GM23338 (cell line): ENCODE measurements at regions not wholly inside any gene's neighbourhood (a gene's known extent, or its start where the extent isn't known, plus 50 kb on each side); places are given as distances from the start of the nearest gene placed in this dataset.

Experiments
- ATAC-seq: fragments of 200-7000 bp; cut with Tn5 transposase; 3 replicates; pipeline ENCODE4 v1.9.1; 2020
- DNase-seq: peaks from one replicate; pipeline ENCODE4 v3.0.0-alpha.2; 2015; ENCODE audit warnings: low spot score
- H2AFZ ChIP-seq: fragments of 200-600 bp; sonication (generic); 2 replicates; pipeline ENCODE4 v1.8.0; 2016; ENCODE audit warnings: antibody characterized with exemption, mild to moderate bottlenecking, moderate library complexity
- H3F3A ChIP-seq: fragments of 200-600 bp; sonication (generic); replicated peaks from 2 replicates; pipeline ENCODE4 v1.8.0; 2017; ENCODE audit warnings: antibody characterized with exemption, mixed run types, low read depth
- H3K27ac ChIP-seq: fragments of 200-600 bp; sonication (generic); 2 replicates; pipeline ENCODE4 v1.6.1; 2016; ENCODE audit warnings: low read depth
- H3K27me3 ChIP-seq: fragments of 200-600 bp; sonication (generic); 2 replicates; pipeline ENCODE4 v1.8.0; 2016; ENCODE audit warnings: mild to moderate bottlenecking, mixed run types, moderate library complexity; ENCODE audit not compliant: insufficient read depth
- H3K36me3 ChIP-seq: fragments of 200-600 bp; sonication (generic); 2 replicates; pipeline ENCODE4 v1.8.0; 2016; ENCODE audit warnings: mild to moderate bottlenecking; ENCODE audit not compliant: insufficient read depth
- H3K4me1 ChIP-seq: fragments of 200-600 bp; sonication (generic); 2 replicates; pipeline ENCODE4 v1.8.0; 2016; ENCODE audit warnings: mild to moderate bottlenecking, moderate library complexity; ENCODE audit not compliant: insufficient read depth
- H3K4me2 ChIP-seq: fragments of 200-600 bp; sonication (generic); 2 replicates; pipeline ENCODE4 v1.7.1; 2017; ENCODE audit warnings: mixed run types
- H3K4me3 ChIP-seq: fragments of 200-600 bp; sonication (generic); 2 replicates; pipeline ENCODE4 v1.6.1; 2016; ENCODE audit warnings: mixed run types
- H3K79me2 ChIP-seq: fragments of 200-600 bp; sonication (generic); replicated peaks from 2 replicates; pipeline ENCODE4 v1.8.0; 2017; ENCODE audit warnings: mild to moderate bottlenecking; ENCODE audit not compliant: insufficient read depth
- H3K9me2 ChIP-seq: fragments of 200-600 bp; sonication (generic); 2 replicates; pipeline ENCODE4 v1.8.0; 2017; ENCODE audit not compliant: insufficient read depth
- H4K20me1 ChIP-seq: fragments of 200-600 bp; sonication (generic); replicated peaks from 2 replicates; pipeline ENCODE4 v1.8.0; 2017; ENCODE audit warnings: mild to moderate bottlenecking; ENCODE audit not compliant: insufficient read depth
- H3K27ac Mint-ChIP-seq: 2 replicates; pipeline ENCODE4 v1.8.0; 2020; ENCODE audit warnings: inconsistent platforms, mild to moderate bottlenecking, moderate library complexity, mixed read lengths
- H3K27me3 Mint-ChIP-seq: 3 replicates; pipeline ENCODE4 v1.8.0; 2022; ENCODE audit warnings: low read depth, mild to moderate bottlenecking, moderate library complexity, mixed read lengths, inconsistent platforms; ENCODE audit not compliant: insufficient read depth, poor library complexity
- H3K36me3 Mint-ChIP-seq: 3 replicates; pipeline ENCODE4 v1.8.0; 2021; ENCODE audit warnings: low read depth, mild to moderate bottlenecking, inconsistent platforms, moderate library complexity, mixed read lengths
- H3K4me1 Mint-ChIP-seq: 3 replicates; pipeline ENCODE4 v1.8.0; 2020; ENCODE audit warnings: mild to moderate bottlenecking, inconsistent platforms, mixed read lengths
- H3K4me3 Mint-ChIP-seq: 3 replicates; pipeline ENCODE4 v1.8.0; 2021; ENCODE audit warnings: moderate library complexity, mild to moderate bottlenecking, inconsistent platforms, mixed read lengths
- H3K9me3 Mint-ChIP-seq: 3 replicates; pipeline ENCODE4 v1.8.0; 2020; ENCODE audit warnings: moderate library complexity, mild to moderate bottlenecking, inconsistent platforms, mixed read lengths
- EZH2 ChIP-seq: fragments of 200-600 bp; sonication (generic); IDR thresholded peaks from one replicate; pipeline ENCODE4 v1.8.0; 2017; ENCODE audit warnings: antibody characterized with exemption, mild to moderate bottlenecking, low read depth; ENCODE audit not compliant: unreplicated experiment
- NANOG ChIP-seq: IDR thresholded peaks from 2 replicates; pipeline ENCODE4 v1.6.1; 2016; ENCODE audit warnings: antibody characterized with exemption, borderline replicate concordance
- ZNF331 ChIP-seq: fragments of 250-450 bp; sonication (Bioruptor Pico); IDR thresholded peaks from 2 replicates; pipeline ENCODE4 v1.5.0; 2020; ENCODE audit warnings: low read depth, mild to moderate bottlenecking, moderate library complexity
- TF ChIP-seq, protein P1 (sequence below): IDR thresholded peaks from 2 replicates; pipeline ENCODE4 v1.6.1; 2016; ENCODE audit warnings: antibody characterized with exemption
- TF ChIP-seq, protein P2 (sequence below): IDR thresholded peaks from one replicate; pipeline ENCODE4 v1.6.1; 2018; ENCODE audit warnings: antibody characterized with exemption; ENCODE audit not compliant: unreplicated experiment
- TF ChIP-seq, protein P3 (sequence below): fragments of 250-450 bp; sonication (Bioruptor Pico); IDR thresholded peaks from 2 replicates; pipeline ENCODE4 v1.5.0; 2020; ENCODE audit warnings: mild to moderate bottlenecking, moderate library complexity

DNA sequence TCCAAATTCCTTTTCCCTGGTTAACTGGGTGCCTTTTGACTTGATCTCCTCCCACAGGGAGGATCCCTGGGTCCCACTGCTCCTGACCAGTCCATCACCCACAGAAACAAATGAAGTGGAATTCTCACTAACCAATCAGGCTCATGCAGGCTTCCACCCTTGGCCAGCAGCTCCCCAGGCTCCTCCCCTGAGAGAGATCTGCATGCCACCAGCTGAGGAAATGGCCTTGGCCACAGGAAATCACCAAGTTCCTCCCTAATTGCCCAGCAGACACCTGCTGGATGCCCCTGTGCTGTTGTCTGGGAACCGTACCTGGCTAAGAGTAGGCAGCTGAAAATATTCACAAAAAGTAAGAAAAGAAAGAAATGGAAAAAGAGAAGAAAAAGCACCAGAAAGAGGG, 207.4 kb downstream of the NCK2 start (continued):
- TF ChIP-seq, protein P1, sequence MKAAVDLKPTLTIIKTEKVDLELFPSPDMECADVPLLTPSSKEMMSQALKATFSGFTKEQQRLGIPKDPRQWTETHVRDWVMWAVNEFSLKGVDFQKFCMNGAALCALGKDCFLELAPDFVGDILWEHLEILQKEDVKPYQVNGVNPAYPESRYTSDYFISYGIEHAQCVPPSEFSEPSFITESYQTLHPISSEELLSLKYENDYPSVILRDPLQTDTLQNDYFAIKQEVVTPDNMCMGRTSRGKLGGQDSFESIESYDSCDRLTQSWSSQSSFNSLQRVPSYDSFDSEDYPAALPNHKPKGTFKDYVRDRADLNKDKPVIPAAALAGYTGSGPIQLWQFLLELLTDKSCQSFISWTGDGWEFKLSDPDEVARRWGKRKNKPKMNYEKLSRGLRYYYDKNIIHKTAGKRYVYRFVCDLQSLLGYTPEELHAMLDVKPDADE, result no peak
- TF ChIP-seq EZH2 (no peak), ZNF331 (CRISPR knock-in tag) (no peak)
- TF ChIP-seq, protein P2, sequence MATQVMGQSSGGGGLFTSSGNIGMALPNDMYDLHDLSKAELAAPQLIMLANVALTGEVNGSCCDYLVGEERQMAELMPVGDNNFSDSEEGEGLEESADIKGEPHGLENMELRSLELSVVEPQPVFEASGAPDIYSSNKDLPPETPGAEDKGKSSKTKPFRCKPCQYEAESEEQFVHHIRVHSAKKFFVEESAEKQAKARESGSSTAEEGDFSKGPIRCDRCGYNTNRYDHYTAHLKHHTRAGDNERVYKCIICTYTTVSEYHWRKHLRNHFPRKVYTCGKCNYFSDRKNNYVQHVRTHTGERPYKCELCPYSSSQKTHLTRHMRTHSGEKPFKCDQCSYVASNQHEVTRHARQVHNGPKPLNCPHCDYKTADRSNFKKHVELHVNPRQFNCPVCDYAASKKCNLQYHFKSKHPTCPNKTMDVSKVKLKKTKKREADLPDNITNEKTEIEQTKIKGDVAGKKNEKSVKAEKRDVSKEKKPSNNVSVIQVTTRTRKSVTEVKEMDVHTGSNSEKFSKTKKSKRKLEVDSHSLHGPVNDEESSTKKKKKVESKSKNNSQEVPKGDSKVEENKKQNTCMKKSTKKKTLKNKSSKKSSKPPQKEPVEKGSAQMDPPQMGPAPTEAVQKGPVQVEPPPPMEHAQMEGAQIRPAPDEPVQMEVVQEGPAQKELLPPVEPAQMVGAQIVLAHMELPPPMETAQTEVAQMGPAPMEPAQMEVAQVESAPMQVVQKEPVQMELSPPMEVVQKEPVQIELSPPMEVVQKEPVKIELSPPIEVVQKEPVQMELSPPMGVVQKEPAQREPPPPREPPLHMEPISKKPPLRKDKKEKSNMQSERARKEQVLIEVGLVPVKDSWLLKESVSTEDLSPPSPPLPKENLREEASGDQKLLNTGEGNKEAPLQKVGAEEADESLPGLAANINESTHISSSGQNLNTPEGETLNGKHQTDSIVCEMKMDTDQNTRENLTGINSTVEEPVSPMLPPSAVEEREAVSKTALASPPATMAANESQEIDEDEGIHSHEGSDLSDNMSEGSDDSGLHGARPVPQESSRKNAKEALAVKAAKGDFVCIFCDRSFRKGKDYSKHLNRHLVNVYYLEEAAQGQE, result no peak

DNA sequence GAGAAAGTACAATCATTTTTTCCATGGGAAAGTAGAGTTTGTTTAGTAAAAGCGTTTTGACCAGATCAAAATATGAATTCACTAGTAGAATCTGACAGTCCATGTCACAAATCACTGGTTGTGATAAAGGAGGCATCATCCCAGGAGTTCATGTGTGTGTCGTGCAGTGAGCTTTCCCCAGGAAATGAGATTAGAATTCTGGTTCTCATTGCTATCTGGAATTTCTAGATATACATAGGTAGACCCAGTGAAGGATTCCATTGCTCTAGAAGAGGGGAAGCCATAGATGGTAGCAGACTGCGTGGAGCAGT, 206.6 kb downstream of the NCK2 start:
- no peaks in the 10 kb centered on the region for H3F3A ChIP-seq
- H3K4me3 ChIP-seq, result no peak overlapping the region
- H3K27ac ChIP-seq, result no peak overlapping the region
- Mint-ChIP-seq H3K27me3 (peaks cover 2% of the 10 kb centered on the region), H3K36me3 (no peaks in the 10 kb centered on the region; the same call in 2 of the 3 replicates), H3K27ac (no peak overlapping the region), H3K4me3 (no peak overlapping the region), H3K4me1 (peaks cover 35% of the 10 kb centered on the region), H3K9me3 (no peaks in the 10 kb centered on the region)
- H2AFZ ChIP-seq, result peak overlapping the region; percentile 8; the same call in 1 of the 2 replicates
- ATAC-seq, result no peak
- no peak for DNase-seq
- no peaks in the 10 kb centered on the region for H3K36me3 ChIP-seq
- H3K27me3 ChIP-seq, result no peaks in the 10 kb centered on the region
- TF ChIP-seq NANOG, result no peak
- TF ChIP-seq EZH2, result no peak
- 0 out of 2 replicates have a peak, but pooled peaks cover 3% of the 10 kb centered on the region for H3K9me2 ChIP-seq
- no peaks in the 10 kb centered on the region for H3K79me2 ChIP-seq
- H3K4me2 ChIP-seq, result peak overlapping the region; percentile 13; the same call in 1 of the 2 replicates
- no peaks in the 10 kb centered on the region; the same call in 1 of the 2 replicates for H4K20me1 ChIP-seq
- H3K4me1 ChIP-seq, result peaks cover 21% of the 10 kb centered on the region

DNA sequence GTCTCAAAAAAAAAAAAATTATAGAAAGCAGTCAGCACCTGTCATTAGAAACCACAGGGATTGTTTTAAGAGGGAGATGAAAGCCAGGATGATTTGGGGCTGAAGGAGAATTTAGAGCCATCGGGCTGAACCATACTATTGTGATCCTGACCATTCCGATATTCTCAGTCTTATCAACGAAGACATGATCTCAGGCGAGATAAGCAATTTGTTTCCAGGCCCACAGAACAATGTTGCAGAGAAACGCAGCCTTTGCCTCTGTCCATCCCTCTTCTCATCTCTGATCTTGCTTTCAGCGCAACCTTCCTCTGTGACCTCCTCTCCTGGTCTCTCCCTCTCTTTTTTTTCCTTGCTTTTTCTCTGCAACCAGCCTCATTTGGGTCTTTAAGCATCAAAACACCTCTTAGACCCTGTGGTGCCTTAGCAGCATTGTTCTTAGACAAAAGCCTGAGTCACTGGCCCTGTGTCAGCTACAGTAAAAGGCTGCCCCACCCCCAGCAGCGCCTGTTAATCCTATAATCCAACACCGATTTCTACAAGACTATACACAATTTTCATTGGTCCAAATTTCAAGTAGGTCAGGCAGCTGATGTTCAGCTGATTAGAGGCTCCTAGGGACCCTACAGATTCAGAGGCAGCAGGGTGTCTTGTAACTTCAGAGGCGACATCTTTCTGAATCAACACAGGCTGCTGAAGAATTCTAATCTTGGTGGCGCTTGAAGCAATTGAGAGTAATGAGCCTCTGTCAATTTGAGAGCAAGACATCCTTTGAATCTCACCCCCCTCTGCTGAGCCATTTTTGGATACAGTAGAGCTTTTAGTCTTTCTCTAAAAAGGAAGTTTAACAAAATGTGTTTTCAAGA, 206.0 kb downstream of the NCK2 start:
- Histone ChIP-seq H3K9me2 (0 out of 2 replicates have a peak, but pooled peaks cover 3% of the 10 kb centered on the region), H3K27me3 (no peaks in the 10 kb centered on the region), H4K20me1 (no peaks in the 10 kb centered on the region), H3K27ac (no peak overlapping the region), H3K4me3 (no peak overlapping the region), H3K4me2 (peak overlapping the region; percentile 13), H3K36me3 (no peaks in the 10 kb centered on the region), H3K79me2 (no peaks in the 10 kb centered on the region), H3K4me1 (peaks cover 21% of the 10 kb centered on the region), H2AFZ (peak overlapping the region; percentile 8; the same call in 1 of the 2 replicates), H3F3A (no peaks in the 10 kb centered on the region)
- peak; percentile 63 for DNase-seq
- Mint-ChIP-seq H3K36me3 (no peaks in the 10 kb centered on the region; the same call in 2 of the 3 replicates), H3K9me3 (no peaks in the 10 kb centered on the region), H3K4me3 (peak overlapping the region; percentile 12; the same call in 1 of the 3 replicates), H3K4me1 (peaks cover 35% of the 10 kb centered on the region), H3K27me3 (peaks cover 2% of the 10 kb centered on the region), H3K27ac (peak overlapping the region; percentile 74)
- ATAC-seq, result peak; percentile 93
- no peak for TF ChIP-seq ZNF331 (CRISPR knock-in tag)
- TF ChIP-seq, protein P3, sequence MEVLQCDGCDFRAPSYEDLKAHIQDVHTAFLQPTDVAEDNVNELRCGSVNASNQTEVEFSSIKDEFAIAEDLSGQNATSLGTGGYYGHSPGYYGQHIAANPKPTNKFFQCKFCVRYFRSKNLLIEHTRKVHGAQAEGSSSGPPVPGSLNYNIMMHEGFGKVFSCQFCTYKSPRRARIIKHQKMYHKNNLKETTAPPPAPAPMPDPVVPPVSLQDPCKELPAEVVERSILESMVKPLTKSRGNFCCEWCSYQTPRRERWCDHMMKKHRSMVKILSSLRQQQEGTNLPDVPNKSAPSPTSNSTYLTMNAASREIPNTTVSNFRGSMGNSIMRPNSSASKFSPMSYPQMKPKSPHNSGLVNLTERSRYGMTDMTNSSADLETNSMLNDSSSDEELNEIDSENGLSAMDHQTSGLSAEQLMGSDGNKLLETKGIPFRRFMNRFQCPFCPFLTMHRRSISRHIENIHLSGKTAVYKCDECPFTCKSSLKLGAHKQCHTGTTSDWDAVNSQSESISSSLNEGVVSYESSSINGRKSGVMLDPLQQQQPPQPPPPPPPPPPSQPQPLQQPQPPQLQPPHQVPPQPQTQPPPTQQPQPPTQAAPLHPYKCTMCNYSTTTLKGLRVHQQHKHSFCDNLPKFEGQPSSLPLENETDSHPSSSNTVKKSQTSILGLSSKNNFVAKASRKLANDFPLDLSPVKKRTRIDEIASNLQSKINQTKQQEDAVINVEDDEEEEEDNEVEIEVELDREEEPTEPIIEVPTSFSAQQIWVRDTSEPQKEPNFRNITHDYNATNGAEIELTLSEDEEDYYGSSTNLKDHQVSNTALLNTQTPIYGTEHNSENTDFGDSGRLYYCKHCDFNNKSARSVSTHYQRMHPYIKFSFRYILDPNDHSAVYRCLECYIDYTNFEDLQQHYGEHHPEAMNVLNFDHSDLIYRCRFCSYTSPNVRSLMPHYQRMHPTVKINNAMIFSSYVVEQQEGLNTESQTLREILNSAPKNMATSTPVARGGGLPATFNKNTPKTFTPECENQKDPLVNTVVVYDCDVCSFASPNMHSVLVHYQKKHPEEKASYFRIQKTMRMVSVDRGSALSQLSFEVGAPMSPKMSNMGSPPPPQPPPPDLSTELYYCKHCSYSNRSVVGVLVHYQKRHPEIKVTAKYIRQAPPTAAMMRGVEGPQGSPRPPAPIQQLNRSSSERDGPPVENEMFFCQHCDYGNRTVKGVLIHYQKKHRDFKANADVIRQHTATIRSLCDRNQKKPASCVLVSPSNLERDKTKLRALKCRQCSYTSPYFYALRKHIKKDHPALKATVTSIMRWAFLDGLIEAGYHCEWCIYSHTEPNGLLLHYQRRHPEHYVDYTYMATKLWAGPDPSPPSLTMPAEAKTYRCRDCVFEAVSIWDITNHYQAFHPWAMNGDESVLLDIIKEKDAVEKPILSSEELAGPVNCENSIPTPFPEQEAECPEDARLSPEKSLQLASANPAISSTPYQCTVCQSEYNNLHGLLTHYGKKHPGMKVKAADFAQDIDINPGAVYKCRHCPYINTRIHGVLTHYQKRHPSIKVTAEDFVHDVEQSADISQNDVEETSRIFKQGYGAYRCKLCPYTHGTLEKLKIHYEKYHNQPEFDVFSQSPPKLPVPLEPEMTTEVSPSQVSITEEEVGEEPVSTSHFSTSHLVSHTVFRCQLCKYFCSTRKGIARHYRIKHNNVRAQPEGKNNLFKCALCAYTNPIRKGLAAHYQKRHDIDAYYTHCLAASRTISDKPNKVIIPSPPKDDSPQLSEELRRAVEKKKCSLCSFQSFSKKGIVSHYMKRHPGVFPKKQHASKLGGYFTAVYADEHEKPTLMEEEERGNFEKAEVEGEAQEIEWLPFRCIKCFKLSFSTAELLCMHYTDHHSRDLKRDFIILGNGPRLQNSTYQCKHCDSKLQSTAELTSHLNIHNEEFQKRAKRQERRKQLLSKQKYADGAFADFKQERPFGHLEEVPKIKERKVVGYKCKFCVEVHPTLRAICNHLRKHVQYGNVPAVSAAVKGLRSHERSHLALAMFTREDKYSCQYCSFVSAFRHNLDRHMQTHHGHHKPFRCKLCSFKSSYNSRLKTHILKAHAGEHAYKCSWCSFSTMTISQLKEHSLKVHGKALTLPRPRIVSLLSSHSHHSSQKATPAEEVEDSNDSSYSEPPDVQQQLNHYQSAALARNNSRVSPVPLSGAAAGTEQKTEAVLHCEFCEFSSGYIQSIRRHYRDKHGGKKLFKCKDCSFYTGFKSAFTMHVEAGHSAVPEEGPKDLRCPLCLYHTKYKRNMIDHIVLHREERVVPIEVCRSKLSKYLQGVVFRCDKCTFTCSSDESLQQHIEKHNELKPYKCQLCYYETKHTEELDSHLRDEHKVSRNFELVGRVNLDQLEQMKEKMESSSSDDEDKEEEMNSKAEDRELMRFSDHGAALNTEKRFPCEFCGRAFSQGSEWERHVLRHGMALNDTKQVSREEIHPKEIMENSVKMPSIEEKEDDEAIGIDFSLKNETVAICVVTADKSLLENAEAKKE (CRISPR knock-in tag), result no peak
